ENCODE measurements at regions not wholly inside any gene's neighbourhood (a gene's known extent, or its start where the extent isn't known, plus 50 kb on each side); places are given as distances from the start of the nearest gene placed in this dataset.

DNA sequence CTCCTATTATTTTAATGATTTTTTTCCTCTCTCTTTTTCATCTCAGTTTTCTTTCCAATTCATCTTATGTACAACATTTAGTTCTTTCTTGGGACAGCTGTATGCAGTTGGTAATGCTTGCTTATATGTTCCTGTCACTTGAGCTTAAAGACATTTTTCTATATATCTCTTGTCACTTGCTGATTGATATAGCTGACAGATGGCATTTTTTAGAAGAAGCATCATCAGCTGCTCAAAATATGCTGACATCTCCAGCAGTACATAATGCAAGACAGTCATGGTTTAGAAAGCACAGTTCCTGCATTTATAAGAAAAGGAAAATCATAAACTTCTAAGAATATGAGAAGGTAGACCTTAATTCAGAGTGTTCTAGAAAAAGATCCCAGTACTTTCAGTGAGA is 56.5 kb downstream of the DCAF8L1 start:
- no peaks in the 10 kb centered on the region for H3K9me1 ChIP-seq (replicated peaks; ENCODE audit: control insufficient read depth, extremely low read depth, insufficient read depth, low read length)
- H3K36me3 ChIP-seq (ENCODE audit: control insufficient read depth in 2 of 2, extremely low read depth in 1 of 2, insufficient read depth in 2 of 2, low read length in 2 of 2), result no peaks in the 10 kb centered on the region
- TF ChIP-seq JUN (IDR thresholded peaks at IDR 0.05; ENCODE audit: borderline replicate concordance, insufficient read depth, insufficient read length, low read depth) (no peak), POLR2AphosphoS5 (IDR thresholded peaks at IDR 0.05; ENCODE audit: insufficient read depth, low read depth, low read length) (no peak), EZH2 (IDR thresholded peaks at IDR 0.05; ENCODE audit: borderline replicate concordance, low read depth, low read length, severe bottlenecking) (no peak), MYC (IDR thresholded peaks at IDR 0.05; ENCODE audit: low read depth, low read length) (no peak), POLR2A (IDR thresholded peaks at IDR 0.05; ENCODE audit: low read depth, low read length) (no peak), FOS (IDR thresholded peaks at IDR 0.05; ENCODE audit: borderline replicate concordance, insufficient read depth, low read length) (no peak), GATA2 (IDR thresholded peaks at IDR 0.05; ENCODE audit: insufficient read depth, insufficient read length, low read depth, low read length) (no peak)
- TF ChIP-seq, protein P1, sequence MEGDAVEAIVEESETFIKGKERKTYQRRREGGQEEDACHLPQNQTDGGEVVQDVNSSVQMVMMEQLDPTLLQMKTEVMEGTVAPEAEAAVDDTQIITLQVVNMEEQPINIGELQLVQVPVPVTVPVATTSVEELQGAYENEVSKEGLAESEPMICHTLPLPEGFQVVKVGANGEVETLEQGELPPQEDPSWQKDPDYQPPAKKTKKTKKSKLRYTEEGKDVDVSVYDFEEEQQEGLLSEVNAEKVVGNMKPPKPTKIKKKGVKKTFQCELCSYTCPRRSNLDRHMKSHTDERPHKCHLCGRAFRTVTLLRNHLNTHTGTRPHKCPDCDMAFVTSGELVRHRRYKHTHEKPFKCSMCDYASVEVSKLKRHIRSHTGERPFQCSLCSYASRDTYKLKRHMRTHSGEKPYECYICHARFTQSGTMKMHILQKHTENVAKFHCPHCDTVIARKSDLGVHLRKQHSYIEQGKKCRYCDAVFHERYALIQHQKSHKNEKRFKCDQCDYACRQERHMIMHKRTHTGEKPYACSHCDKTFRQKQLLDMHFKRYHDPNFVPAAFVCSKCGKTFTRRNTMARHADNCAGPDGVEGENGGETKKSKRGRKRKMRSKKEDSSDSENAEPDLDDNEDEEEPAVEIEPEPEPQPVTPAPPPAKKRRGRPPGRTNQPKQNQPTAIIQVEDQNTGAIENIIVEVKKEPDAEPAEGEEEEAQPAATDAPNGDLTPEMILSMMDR (IDR thresholded peaks at IDR 0.05; ENCODE audit: extremely low read depth in 1 of 2, insufficient read depth in 1 of 2, low read depth in 1 of 2, low read length in 2 of 2), result no peak
- TF ChIP-seq, protein P2, sequence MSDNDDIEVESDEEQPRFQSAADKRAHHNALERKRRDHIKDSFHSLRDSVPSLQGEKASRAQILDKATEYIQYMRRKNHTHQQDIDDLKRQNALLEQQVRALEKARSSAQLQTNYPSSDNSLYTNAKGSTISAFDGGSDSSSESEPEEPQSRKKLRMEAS (IDR thresholded peaks at IDR 0.05; ENCODE audit: insufficient read depth, insufficient read length), result no peak
- H3K9ac ChIP-seq (replicated peaks; ENCODE audit: extremely low read depth, insufficient read depth, low read length), result no peak overlapping the region
- H3K79me2 ChIP-seq (ENCODE audit: control insufficient read depth, insufficient read depth, low read length), result no peaks in the 10 kb centered on the region
- H3K4me2 ChIP-seq (ENCODE audit: insufficient read depth, low read length), result no peak overlapping the region
- dilution Hi-C loops (cut with MboI; ENCODE audit: extremely low pct_ligation_motif_present, low sequenced_read_pairs) (no loop called here), intact Hi-C loops (cut with micrococcal nuclease) (no loop called here)
- no TSS peak for BruUV-seq (replicated peaks)
- no peaks in the 10 kb centered on the region for H4K20me1 ChIP-seq (replicated peaks; ENCODE audit: control insufficient read depth, extremely low read depth, insufficient read depth, low read length)
- H3K4me3 ChIP-seq (replicated peaks in 1 of 3; ENCODE audit: insufficient read depth in 1 of 3, low read depth in 1 of 3, low read length in 3 of 3), result no peak overlapping the region
- H3K27ac ChIP-seq (ENCODE audit: insufficient read depth, low read depth, low read length), result no peak overlapping the region
- no peak for DNase-seq (ENCODE audit: low read depth, low spot score)
- no peaks in the 10 kb centered on the region for H3K9me3 ChIP-seq (replicated peaks; ENCODE audit: control insufficient read depth, insufficient read depth, low read length)
- ChIA-PET POLR2A (no interaction called here), CTCF (no interaction called here)
- H3K4me1 ChIP-seq (ENCODE audit: control insufficient read depth, extremely low read depth, insufficient read depth, low read length), result no peaks in the 10 kb centered on the region
- H3K27me3 ChIP-seq (ENCODE audit: control insufficient read depth in 2 of 2, insufficient read depth in 2 of 2, low read length in 2 of 2), result no peaks in the 10 kb centered on the region
- no peak overlapping the region for H2AFZ ChIP-seq (ENCODE audit: low read depth, low read length)
- no peak for FAIRE-seq
